ENCODE measurements at regions not wholly inside any gene's neighbourhood (a gene's known extent, or its start where the extent isn't known, plus 50 kb on each side); places are given as distances from the start of the nearest gene placed in this dataset.
A peak's percentile ranks its signal among the peaks of the same experiment; 100 is the strongest.

GRCh38 chr12:87801860-87802720 is 227.1 kb downstream of the C12orf50 start:
- H3K9me2 ChIP-seq (ENCODE audit: insufficient read depth): peaks cover 7% of the 10 kb centered on the region; the same call in 1 of the 2 replicates
- no peaks in the 10 kb centered on the region for H3K36me3 ChIP-seq (ENCODE audit: low read depth)
- no peaks in the 10 kb centered on the region for H3K9me3 ChIP-seq (ENCODE audit: low read depth)
- no peaks in the 10 kb centered on the region for H3K79me2 ChIP-seq (ENCODE audit: insufficient read depth)
- H3K4me3 ChIP-seq: no peak overlapping the region
- peaks cover 20% of the 10 kb centered on the region for H3K4me1 ChIP-seq (ENCODE audit: insufficient read depth)
- no peak for TF ChIP-seq EZH2phosphoT487 (IDR thresholded peaks at IDR 0.05; ENCODE audit: insufficient read depth, low read depth)
- TF ChIP-seq EZH2 (IDR thresholded peaks at IDR 0.05; ENCODE audit: insufficient read depth, poor library complexity, severe bottlenecking): no peak
- no peak overlapping the region for H2AFZ ChIP-seq
- H3F3A ChIP-seq (ENCODE audit: insufficient read depth): no peaks in the 10 kb centered on the region
- H3K9ac ChIP-seq: no peak overlapping the region
- peak; percentile 47 for DNase-seq
- H3K27me3 ChIP-seq (replicated peaks; ENCODE audit: insufficient read depth): no peaks in the 10 kb centered on the region
- H3K27ac ChIP-seq: no peak overlapping the region
- peak overlapping the region; percentile 24 for H3K4me2 ChIP-seq (ENCODE audit: unreplicated experiment)
- H4K20me1 ChIP-seq (ENCODE audit: insufficient read depth): no peaks in the 10 kb centered on the region
- WGBS, 2 experiments (ENCODE audit: low coverage in 1 of 2, low lambda C conversion rate in 2 of 2, missing lambda C conversion rate in 2 of 2): 49 to 54% methylated on average over 4 of the region's 4 CpGs
- in situ Hi-C loops (cut with MboI): no loop called here

GRCh38 chr12:87796961-87797516 is 232.2 kb downstream of the C12orf50 start:
- in situ Hi-C loops (cut with MboI): no loop called here

GRCh38 chr12:87795555-87795954 is 233.6 kb downstream of the C12orf50 start:
- Histone ChIP-seq H3F3A (ENCODE audit: insufficient read depth) (no peaks in the 10 kb centered on the region), H3K27ac (no peak overlapping the region), H2AFZ (no peak overlapping the region), H3K4me2 (ENCODE audit: unreplicated experiment) (no peak overlapping the region), H3K9me3 (ENCODE audit: low read depth) (no peaks in the 10 kb centered on the region), H3K27me3 (replicated peaks; ENCODE audit: insufficient read depth) (no peaks in the 10 kb centered on the region), H3K79me2 (ENCODE audit: insufficient read depth) (no peaks in the 10 kb centered on the region), H3K4me1 (ENCODE audit: insufficient read depth) (peaks cover 12% of the 10 kb centered on the region), H3K36me3 (ENCODE audit: low read depth) (no peaks in the 10 kb centered on the region), H3K4me3 (no peak overlapping the region), H4K20me1 (ENCODE audit: insufficient read depth) (no peaks in the 10 kb centered on the region), H3K9ac (no peak overlapping the region), H3K9me2 (ENCODE audit: insufficient read depth) (no peaks in the 10 kb centered on the region)
- 8 to 13% methylated on average over 2 of the region's 2 CpGs for WGBS, 2 experiments (ENCODE audit: low coverage in 1 of 2, low lambda C conversion rate in 2 of 2, missing lambda C conversion rate in 2 of 2)
- TF ChIP-seq EZH2phosphoT487 (IDR thresholded peaks at IDR 0.05; ENCODE audit: insufficient read depth, low read depth) (no peak), EZH2 (IDR thresholded peaks at IDR 0.05; ENCODE audit: insufficient read depth, poor library complexity, severe bottlenecking) (no peak)
- DNase-seq: no peak
- in situ Hi-C loops (cut with MboI): no loop called here

More at GRCh38 chr12:87796961-87797516, 232.2 kb downstream of the C12orf50 start:
- no peaks in the 10 kb centered on the region for H3F3A ChIP-seq (ENCODE audit: insufficient read depth)
- no peak overlapping the region for H3K27ac ChIP-seq
- no peaks in the 10 kb centered on the region for H3K9me2 ChIP-seq (ENCODE audit: insufficient read depth)
- TF ChIP-seq EZH2phosphoT487 (IDR thresholded peaks at IDR 0.05; ENCODE audit: insufficient read depth, low read depth) (no peak), EZH2 (IDR thresholded peaks at IDR 0.05; ENCODE audit: insufficient read depth, poor library complexity, severe bottlenecking) (no peak)
- H3K79me2 ChIP-seq (ENCODE audit: insufficient read depth): no peaks in the 10 kb centered on the region
- H3K9me3 ChIP-seq (ENCODE audit: low read depth): no peaks in the 10 kb centered on the region
- no peaks in the 10 kb centered on the region for H3K27me3 ChIP-seq (replicated peaks; ENCODE audit: insufficient read depth)
- no peaks in the 10 kb centered on the region for H4K20me1 ChIP-seq (ENCODE audit: insufficient read depth)
- no peak overlapping the region for H3K4me3 ChIP-seq
- H3K4me2 ChIP-seq (ENCODE audit: unreplicated experiment): no peak overlapping the region
- 0 to 4% methylated on average over 1 of the region's 1 CpG for WGBS, 2 experiments (ENCODE audit: low coverage in 1 of 2, low lambda C conversion rate in 2 of 2, missing lambda C conversion rate in 2 of 2)
- peak; percentile 38 for DNase-seq
- peaks cover 13% of the 10 kb centered on the region for H3K4me1 ChIP-seq (ENCODE audit: insufficient read depth)
- H3K36me3 ChIP-seq (ENCODE audit: low read depth): no peaks in the 10 kb centered on the region
- H2AFZ ChIP-seq: no peak overlapping the region
- H3K9ac ChIP-seq: no peak overlapping the region

GRCh38 chr12:87794854-87795253 is 234.3 kb downstream of the C12orf50 start:
- Histone ChIP-seq H3K27me3 (replicated peaks; ENCODE audit: insufficient read depth) (no peaks in the 10 kb centered on the region), H3F3A (ENCODE audit: insufficient read depth) (no peaks in the 10 kb centered on the region), H3K27ac (no peak overlapping the region), H2AFZ (no peak overlapping the region), H3K4me1 (ENCODE audit: insufficient read depth) (peaks cover 12% of the 10 kb centered on the region), H3K9me3 (ENCODE audit: low read depth) (no peaks in the 10 kb centered on the region), H3K4me2 (ENCODE audit: unreplicated experiment) (no peak overlapping the region), H3K9me2 (ENCODE audit: insufficient read depth) (no peaks in the 10 kb centered on the region), H3K4me3 (no peak overlapping the region), H3K9ac (no peak overlapping the region), H3K36me3 (ENCODE audit: low read depth) (no peaks in the 10 kb centered on the region), H3K79me2 (ENCODE audit: insufficient read depth) (no peaks in the 10 kb centered on the region), H4K20me1 (ENCODE audit: insufficient read depth) (no peaks in the 10 kb centered on the region)
- TF ChIP-seq EZH2phosphoT487 (IDR thresholded peaks at IDR 0.05; ENCODE audit: insufficient read depth, low read depth): no peak
- no peak for TF ChIP-seq EZH2 (IDR thresholded peaks at IDR 0.05; ENCODE audit: insufficient read depth, poor library complexity, severe bottlenecking)
- WGBS, 2 experiments (ENCODE audit: low coverage in 1 of 2, low lambda C conversion rate in 2 of 2, missing lambda C conversion rate in 2 of 2): 0% methylated on average over 1 of the region's 1 CpG
- no peak for DNase-seq
- in situ Hi-C loops (cut with MboI): no loop called here
